Type B pancreatic cell (in vitro differentiated cells): ENCODE measurements at regions not wholly inside any gene's neighbourhood (a gene's known extent, or its start where the extent isn't known, plus 50 kb on each side); places are given as distances from the start of the nearest gene placed in this dataset.

ENCODE experiments used
- DNase-seq: peaks from one replicate; pipeline ENCODE4 v3.0.0; 2021; ENCODE audit warnings: mixed read lengths; ENCODE audit not compliant: unreplicated experiment; ENCODE audit errors: extremely low spot score
- H3K27ac Mint-ChIP-seq: 2 replicates; pipeline ENCODE4 v1.8.0; 2021; ENCODE audit warnings: mild to moderate bottlenecking, mixed read lengths
- H3K27me3 Mint-ChIP-seq: 2 replicates; pipeline ENCODE4 v1.8.0; 2021; ENCODE audit warnings: mixed read lengths
- H3K36me3 Mint-ChIP-seq: 2 replicates; pipeline ENCODE4 v1.8.0; 2021; ENCODE audit warnings: mixed read lengths
- H3K4me1 Mint-ChIP-seq: one replicate; pipeline ENCODE4 v1.8.0; 2021; ENCODE audit warnings: mixed read lengths; ENCODE audit not compliant: unreplicated experiment
- H3K4me3 Mint-ChIP-seq: 2 replicates; pipeline ENCODE4 v1.8.0; 2021; ENCODE audit warnings: mild to moderate bottlenecking, mixed read lengths
- H3K9me3 Mint-ChIP-seq: 2 replicates; pipeline ENCODE4 v1.8.0; 2021; ENCODE audit warnings: mixed read lengths
- CTCF ChIP-seq: fragments of 200-600 bp; sonication (generic); conservative IDR thresholded peaks from 2 replicates; pipeline ENCODE4 v1.5.0; 2021; ENCODE audit warnings: antibody characterized with exemption, mild to moderate bottlenecking

DNA sequence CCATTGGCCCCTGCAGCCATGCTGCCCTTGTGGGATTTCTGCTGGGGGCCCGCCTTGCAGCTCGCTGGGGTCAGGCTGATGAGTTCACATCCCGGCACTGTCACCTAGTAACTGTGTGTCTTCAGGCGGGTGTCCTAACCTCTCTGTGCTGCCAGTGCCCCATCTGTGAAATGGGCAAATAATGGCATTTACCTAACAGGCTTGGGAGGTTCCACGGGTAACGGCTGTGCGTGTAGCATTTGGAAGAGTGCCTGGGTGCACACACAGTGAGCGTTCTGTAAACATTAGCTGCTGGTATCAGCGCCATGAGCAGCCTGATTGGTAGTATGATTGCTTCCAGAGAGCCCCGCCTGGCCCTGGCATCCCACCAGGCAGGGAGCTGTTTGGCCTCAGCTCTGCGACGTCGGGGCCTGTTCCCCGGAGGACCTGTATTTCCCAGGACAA lies 167.3 kb upstream of the GSE1 start:
- Mint-ChIP-seq H3K27ac (peak overlapping the region; percentile 18), H3K4me3 (no peak overlapping the region), H3K36me3 (no peaks in the 10 kb centered on the region), H3K4me1 (peaks cover 23% of the 10 kb centered on the region), H3K9me3 (no peaks in the 10 kb centered on the region), H3K27me3 (peaks cover 2% of the 10 kb centered on the region)
- DNase-seq = no peak
- no peak for TF ChIP-seq CTCF

DNA sequence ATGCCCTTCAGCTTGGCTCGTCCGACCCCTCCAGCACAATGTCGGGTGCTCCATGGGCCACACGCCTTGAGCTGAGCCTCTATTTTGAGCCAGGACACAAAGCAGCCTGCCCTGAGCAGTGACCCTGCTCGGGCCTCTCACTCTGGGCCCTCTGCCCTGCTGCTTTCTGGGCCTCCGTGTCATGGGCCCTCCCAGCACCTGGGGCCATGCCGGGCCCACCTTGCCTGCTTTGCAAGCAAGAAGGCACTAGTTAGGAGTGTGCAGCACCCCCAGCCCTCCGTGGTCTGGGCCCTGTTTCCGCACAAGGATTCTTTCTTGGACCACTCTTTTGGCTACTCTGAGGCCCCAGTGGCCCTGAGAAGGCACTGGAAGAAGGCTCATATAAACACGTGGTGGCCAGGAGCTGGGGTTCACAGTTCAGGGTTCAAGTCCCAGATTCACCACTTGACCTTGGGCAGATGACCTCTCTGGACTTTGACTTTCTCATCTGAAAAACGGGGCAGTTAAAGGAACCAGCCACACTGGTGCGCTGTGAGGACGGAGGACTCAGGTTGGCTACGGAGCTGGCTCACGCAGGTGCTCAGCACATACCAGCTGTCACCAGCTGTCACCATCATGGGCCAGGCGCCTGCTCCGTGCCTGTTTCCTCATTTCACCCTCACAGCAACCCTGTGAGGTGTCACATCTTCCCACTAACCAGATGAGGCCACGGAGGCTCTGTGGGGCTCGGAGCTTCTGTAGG lies 166.0 kb upstream of the GSE1 start:
- H3K4me1 Mint-ChIP-seq = peaks cover 23% of the 10 kb centered on the region
- H3K36me3 Mint-ChIP-seq = no peaks in the 10 kb centered on the region
- H3K9me3 Mint-ChIP-seq = no peaks in the 10 kb centered on the region
- no peak for DNase-seq
- H3K27ac Mint-ChIP-seq = peak overlapping the region; percentile 64
- H3K27me3 Mint-ChIP-seq = peaks cover 2% of the 10 kb centered on the region
- TF ChIP-seq CTCF = no peak
- H3K4me3 Mint-ChIP-seq = no peak overlapping the region

GRCh38 chr16:85447693-85448313 lies 165.3 kb upstream of the GSE1 start:
- peaks cover 2% of the 10 kb centered on the region for H3K27me3 Mint-ChIP-seq
- H3K36me3 Mint-ChIP-seq = no peaks in the 10 kb centered on the region
- peaks cover 23% of the 10 kb centered on the region for H3K4me1 Mint-ChIP-seq
- no peak for DNase-seq
- H3K27ac Mint-ChIP-seq = peak overlapping the region; percentile 75
- H3K4me3 Mint-ChIP-seq = peak overlapping the region; percentile 59
- no peaks in the 10 kb centered on the region for H3K9me3 Mint-ChIP-seq
- TF ChIP-seq CTCF = no peak

DNA sequence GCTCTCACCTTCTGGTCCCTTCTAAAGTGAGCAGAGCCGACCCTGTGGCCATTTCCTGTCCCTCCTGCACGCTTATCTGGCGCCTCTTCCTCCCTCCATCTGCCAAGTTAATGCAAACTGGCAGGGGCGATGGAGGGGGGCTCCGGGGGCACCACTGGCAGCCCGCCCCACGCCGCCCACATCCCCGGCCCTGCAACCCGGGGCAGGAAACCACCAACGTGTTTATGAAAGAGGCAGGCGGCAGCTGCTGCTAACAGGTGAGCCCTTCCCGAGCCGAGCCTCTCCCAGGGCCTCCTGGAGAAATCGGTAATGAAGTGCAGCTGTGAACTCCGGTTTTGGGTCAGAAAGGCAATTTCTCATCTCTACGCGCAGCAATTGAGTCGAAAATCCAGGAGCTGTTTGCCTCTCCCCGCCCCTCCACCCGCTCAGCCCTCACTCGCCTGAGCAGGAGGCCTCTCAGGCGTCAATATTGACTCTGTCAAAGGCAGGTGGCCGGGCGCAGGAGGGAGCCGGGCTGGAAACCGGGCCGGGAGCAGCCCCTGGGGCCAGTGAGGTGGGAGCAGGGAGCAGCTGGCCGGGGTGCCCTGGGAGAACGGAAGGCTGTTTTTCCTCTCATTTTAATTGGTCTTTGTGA lies 164.4 kb upstream of the GSE1 start:
- Mint-ChIP-seq H3K27me3 (no peaks in the 10 kb centered on the region), H3K27ac (peak overlapping the region; percentile 82), H3K4me1 (peaks cover 20% of the 10 kb centered on the region), H3K4me3 (peak overlapping the region; percentile 61), H3K36me3 (no peaks in the 10 kb centered on the region), H3K9me3 (no peaks in the 10 kb centered on the region)
- no peak for DNase-seq
- no peak for TF ChIP-seq CTCF

GRCh38 chr16:85449191-85449884 lies 163.8 kb upstream of the GSE1 start:
- Mint-ChIP-seq H3K36me3 (no peaks in the 10 kb centered on the region), H3K4me1 (peaks cover 20% of the 10 kb centered on the region), H3K9me3 (no peaks in the 10 kb centered on the region), H3K4me3 (no peak overlapping the region), H3K27ac (peak overlapping the region; percentile 82), H3K27me3 (no peaks in the 10 kb centered on the region)
- no peak for DNase-seq
- no peak for TF ChIP-seq CTCF
